HPDE6-E6E7 (cell line): ENCODE measurements at regions not wholly inside any gene's neighbourhood (a gene's known extent, or its start where the extent isn't known, plus 50 kb on each side); places are given as distances from the start of the nearest gene placed in this dataset.

Source experiments
- DNase-seq: peaks from one replicate; pipeline ENCODE4 v3.0.0; 2011; ENCODE audit warnings: missing footprints; ENCODE audit errors: extremely low spot score

- no peak for DNase-seq
These were observed 60.4 kb upstream of the ARID2 start for GRCh38 chr12:45669093-45669492.

- DNase-seq = no peak
These were observed 59.7 kb upstream of the ARID2 start for GRCh38 chr12:45669792-45670191.

GRCh38 chr12:45670346-45671065 lies 59.0 kb upstream of the ARID2 start:
- DNase-seq = no peak

- DNase-seq = no peak
These were observed 58.3 kb upstream of the ARID2 start for GRCh38 chr12:45671254-45671653.

- peak; percentile 19 for DNase-seq
These were observed 55.1 kb upstream of the ARID2 start for GRCh38 chr12:45674181-45674977.

- no peak for DNase-seq
These were observed 54.0 kb upstream of the ARID2 start for GRCh38 chr12:45675534-45675933.
